ENCODE measurements at regions not wholly inside any gene's neighbourhood (a gene's known extent, or its start where the extent isn't known, plus 50 kb on each side); places are given as distances from the start of the nearest gene placed in this dataset.

DNA sequence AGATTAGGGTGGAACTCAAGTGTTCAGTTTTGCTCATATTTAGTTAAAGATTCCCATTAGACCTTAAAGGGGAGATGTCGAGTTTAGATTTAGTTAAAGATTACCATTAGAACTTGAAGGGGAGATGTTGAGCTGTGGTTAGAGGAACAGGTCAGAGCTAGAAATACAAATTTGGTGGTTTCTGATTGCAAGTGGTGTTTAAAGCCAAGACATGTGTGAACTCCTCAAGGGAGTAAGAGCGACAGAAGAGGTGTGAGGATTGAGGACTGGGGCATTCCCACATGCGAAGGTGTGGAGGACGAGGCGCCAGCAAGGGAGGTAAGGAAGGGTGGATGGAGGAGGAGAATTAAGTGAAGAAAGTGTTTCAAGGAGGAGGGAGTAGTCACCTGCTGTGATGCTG is 168.6 kb downstream of the IER5 start:
- ATAC-seq: no peak

GRCh38 chr1:181259026-181259745 is 170.7 kb downstream of the IER5 start:
- TF ChIP-seq, protein P1, sequence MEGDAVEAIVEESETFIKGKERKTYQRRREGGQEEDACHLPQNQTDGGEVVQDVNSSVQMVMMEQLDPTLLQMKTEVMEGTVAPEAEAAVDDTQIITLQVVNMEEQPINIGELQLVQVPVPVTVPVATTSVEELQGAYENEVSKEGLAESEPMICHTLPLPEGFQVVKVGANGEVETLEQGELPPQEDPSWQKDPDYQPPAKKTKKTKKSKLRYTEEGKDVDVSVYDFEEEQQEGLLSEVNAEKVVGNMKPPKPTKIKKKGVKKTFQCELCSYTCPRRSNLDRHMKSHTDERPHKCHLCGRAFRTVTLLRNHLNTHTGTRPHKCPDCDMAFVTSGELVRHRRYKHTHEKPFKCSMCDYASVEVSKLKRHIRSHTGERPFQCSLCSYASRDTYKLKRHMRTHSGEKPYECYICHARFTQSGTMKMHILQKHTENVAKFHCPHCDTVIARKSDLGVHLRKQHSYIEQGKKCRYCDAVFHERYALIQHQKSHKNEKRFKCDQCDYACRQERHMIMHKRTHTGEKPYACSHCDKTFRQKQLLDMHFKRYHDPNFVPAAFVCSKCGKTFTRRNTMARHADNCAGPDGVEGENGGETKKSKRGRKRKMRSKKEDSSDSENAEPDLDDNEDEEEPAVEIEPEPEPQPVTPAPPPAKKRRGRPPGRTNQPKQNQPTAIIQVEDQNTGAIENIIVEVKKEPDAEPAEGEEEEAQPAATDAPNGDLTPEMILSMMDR (IDR thresholded peaks at IDR 0.05): no peak
- Histone ChIP-seq H3K27me3 (ENCODE audit: low read depth) (no peaks in the 10 kb centered on the region), H3K4me3 (no peak overlapping the region), H3K36me3 (no peaks in the 10 kb centered on the region), H3K4me1 (no peaks in the 10 kb centered on the region), H3K27ac (no peak overlapping the region), H3K9me3 (no peaks in the 10 kb centered on the region)
- intact Hi-C loops (cut with DNase I): no loop called here
- DNase-seq (no peak), ATAC-seq (no peak)

More for the DNA sequence above, 168.6 kb downstream of the IER5 start:
- no peaks in the 10 kb centered on the region for H3K27me3 ChIP-seq (ENCODE audit: low read depth)
- no peak overlapping the region for H3K27ac ChIP-seq
- TF ChIP-seq, protein P1 (IDR thresholded peaks at IDR 0.05): no peak
- no peaks in the 10 kb centered on the region for H3K9me3 ChIP-seq
- no peak overlapping the region for H3K4me3 ChIP-seq
- H3K4me1 ChIP-seq: no peaks in the 10 kb centered on the region
- DNase-seq: no peak
- H3K36me3 ChIP-seq: no peaks in the 10 kb centered on the region
- intact Hi-C loops (cut with DNase I): no loop called here

GRCh38 chr1:181260271-181260670 is 171.8 kb downstream of the IER5 start:
- Histone ChIP-seq H3K4me1 (no peaks in the 10 kb centered on the region), H3K9me3 (no peaks in the 10 kb centered on the region), H3K4me3 (no peak overlapping the region), H3K27ac (no peak overlapping the region), H3K27me3 (ENCODE audit: low read depth) (no peaks in the 10 kb centered on the region), H3K36me3 (no peaks in the 10 kb centered on the region)
- intact Hi-C loops (cut with DNase I): no loop called here
- ATAC-seq: no peak
- TF ChIP-seq, protein P1 (IDR thresholded peaks at IDR 0.05): no peak
- DNase-seq: no peak

DNA sequence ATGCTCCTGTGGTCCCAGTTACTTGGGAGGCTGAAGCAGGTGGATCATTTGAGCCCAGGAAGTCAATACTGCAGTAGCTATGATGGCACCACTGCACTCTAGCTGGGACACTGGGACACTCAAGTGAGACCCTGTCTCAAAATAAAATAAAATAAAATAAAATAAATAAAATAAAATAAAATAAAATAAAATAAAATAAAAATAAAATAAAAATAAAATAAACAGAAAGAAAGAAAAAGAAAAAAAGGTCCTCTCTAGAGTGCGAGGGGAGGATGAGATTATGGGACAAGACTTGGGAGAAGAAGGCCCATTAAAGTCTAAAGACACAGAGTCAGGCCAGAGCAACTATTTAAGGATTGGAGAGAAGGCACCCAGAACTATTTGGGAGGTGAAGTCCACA is 172.5 kb downstream of the IER5 start:
- no peak overlapping the region for H3K4me3 ChIP-seq
- no peak overlapping the region for H3K27ac ChIP-seq
- H3K9me3 ChIP-seq: no peaks in the 10 kb centered on the region
- TF ChIP-seq, protein P1 (IDR thresholded peaks at IDR 0.05): no peak
- no peaks in the 10 kb centered on the region for H3K27me3 ChIP-seq (ENCODE audit: low read depth)
- ATAC-seq (no peak), DNase-seq (no peak)
- no peaks in the 10 kb centered on the region for H3K4me1 ChIP-seq
- H3K36me3 ChIP-seq: no peaks in the 10 kb centered on the region
- intact Hi-C loops (cut with DNase I): no loop called here

DNA sequence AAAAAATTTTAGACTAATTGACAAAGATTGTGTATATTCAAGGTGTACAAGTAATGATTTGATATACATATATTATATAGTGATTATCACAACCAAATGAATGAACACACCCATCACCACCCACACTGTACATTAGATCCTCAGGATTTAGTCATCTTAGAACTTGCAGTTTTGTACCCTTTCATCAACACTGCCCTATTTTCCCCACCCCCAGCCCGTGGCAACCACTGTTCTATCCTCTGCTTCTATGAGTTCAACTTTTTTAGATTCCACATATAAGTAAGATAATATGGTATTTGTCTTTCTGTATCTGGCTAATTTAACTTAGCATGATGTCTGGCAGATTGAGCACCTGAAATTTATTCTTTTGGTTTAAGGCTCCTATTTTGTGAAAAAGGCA is 173.6 kb downstream of the IER5 start:
- no peaks in the 10 kb centered on the region for H3K36me3 ChIP-seq
- no peak overlapping the region for H3K27ac ChIP-seq
- H3K4me1 ChIP-seq: no peaks in the 10 kb centered on the region
- TF ChIP-seq, protein P1 (IDR thresholded peaks at IDR 0.05): no peak
- intact Hi-C loops (cut with DNase I): no loop called here
- no peak overlapping the region for H3K4me3 ChIP-seq
- no peaks in the 10 kb centered on the region for H3K27me3 ChIP-seq (ENCODE audit: low read depth)
- DNase-seq: no peak
- no peak for ATAC-seq
- no peaks in the 10 kb centered on the region for H3K9me3 ChIP-seq
